ENCODE measurements at regions not wholly inside any gene's neighbourhood (a gene's known extent, or its start where the extent isn't known, plus 50 kb on each side); places are given as distances from the start of the nearest gene placed in this dataset.
"Not testable (repeated sequence)": the region's sequence is repeated elsewhere in the genome, so short reads cannot be mapped to it uniquely, and the experiment has no call there.

DNA sequence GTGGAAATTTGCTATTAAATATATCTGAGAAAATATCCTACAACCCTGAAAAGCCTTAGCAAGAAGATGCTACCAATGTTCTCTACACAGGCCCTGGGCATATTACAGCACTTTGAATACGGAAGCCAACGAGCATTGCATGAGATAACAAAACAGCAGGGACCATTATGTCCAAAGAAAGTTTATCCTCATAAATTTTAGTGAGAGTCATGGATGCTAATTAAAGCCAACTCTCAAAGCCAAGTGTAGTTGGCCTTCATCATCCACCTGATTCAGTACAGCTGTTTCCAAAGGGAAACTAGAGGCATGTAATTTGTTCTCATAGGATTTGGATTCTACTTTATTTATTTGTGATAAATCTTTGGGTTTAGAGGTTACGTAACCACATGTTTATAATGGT is 564.8 kb downstream of the RFPL4B start:
- no peak overlapping the region for H3K27ac Mint-ChIP-seq

DNA sequence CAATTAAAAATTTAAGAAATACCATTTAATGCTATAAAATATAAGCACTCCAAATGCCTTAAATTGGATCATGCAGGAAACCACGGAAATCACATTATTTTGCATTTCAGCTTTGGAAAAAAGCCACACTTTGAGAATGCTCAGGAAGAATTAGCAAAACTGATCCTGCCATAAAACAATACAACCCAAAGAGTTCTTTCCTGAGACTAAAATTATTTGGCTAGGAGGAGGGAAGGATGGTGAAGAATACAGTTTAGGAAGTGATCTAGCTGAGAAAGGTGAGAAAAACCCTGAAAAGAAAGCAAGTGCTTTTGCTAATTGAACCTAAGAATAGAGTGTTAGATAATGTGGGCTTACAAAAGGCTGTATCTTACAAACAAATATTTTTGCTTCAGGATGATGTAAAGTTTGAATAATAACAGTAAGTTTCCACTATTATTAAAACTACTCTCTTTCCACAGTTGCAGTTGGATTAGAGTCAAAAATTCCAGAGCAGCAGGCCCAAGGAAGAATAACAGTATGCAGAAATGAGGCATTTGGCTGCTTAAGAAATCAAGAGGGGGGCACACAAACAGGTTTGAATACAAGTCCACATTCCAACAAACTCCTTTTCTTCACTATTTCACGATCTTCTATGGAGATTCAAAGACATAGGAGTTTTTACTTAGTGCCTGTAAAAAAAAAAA is 565.4 kb downstream of the RFPL4B start:
- ChIA-PET POLR2A (no interaction called here), CTCF (no interaction called here)
- no peaks in the 10 kb centered on the region for H3K36me3 Mint-ChIP-seq (ENCODE audit: low read depth)
- H3K4me1 Mint-ChIP-seq = no peaks in the 10 kb centered on the region
- H3K4me3 Mint-ChIP-seq = no peak overlapping the region
- peaks cover 4% of the 10 kb centered on the region for H3K9me3 Mint-ChIP-seq (ENCODE audit: low read depth)
- DNase-seq (no peak), ATAC-seq (no peak)
- no peak overlapping the region for H3K27ac Mint-ChIP-seq
- intact Hi-C loops (cut with DNase I, micrococcal nuclease) = no loop called here
- H3K27me3 Mint-ChIP-seq = no peaks in the 10 kb centered on the region

More for the DNA sequence above, 564.8 kb downstream of the RFPL4B start:
- no peaks in the 10 kb centered on the region for H3K4me1 Mint-ChIP-seq
- H3K27me3 Mint-ChIP-seq = no peaks in the 10 kb centered on the region
- ATAC-seq (no peak), DNase-seq (no peak)
- H3K9me3 Mint-ChIP-seq (ENCODE audit: low read depth) = peaks cover 4% of the 10 kb centered on the region
- no peak overlapping the region for H3K4me3 Mint-ChIP-seq
- intact Hi-C loops (cut with DNase I, micrococcal nuclease) = no loop called here
- no peaks in the 10 kb centered on the region for H3K36me3 Mint-ChIP-seq (ENCODE audit: low read depth)
- ChIA-PET CTCF (no interaction called here), POLR2A (no interaction called here)

DNA sequence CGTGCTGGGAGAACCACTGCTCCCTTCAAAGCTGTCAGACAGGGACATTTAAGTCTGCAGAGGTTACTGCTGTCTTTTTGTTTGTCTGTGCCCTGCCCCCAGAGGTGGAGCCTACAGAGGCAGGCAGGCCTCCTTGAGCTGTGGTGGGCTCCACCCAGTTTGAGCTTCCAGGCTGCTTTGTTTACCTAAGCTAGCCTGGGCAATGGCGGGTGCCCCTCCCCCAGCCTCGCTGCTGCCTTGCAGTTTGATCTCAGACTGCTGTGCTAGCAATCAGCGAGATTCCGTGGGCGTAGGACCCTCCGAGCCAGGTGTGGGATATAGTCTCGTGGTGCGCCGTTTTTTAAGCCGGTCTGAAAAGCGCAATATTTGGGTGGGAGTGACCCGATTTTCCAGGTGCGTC is 572.6 kb downstream of the RFPL4B start:
- H3K36me3 Mint-ChIP-seq (ENCODE audit: low read depth); intact Hi-C loops (cut with DNase I, micrococcal nuclease); H3K27me3 Mint-ChIP-seq; H3K4me1 Mint-ChIP-seq; DNase-seq; ATAC-seq; CTCF ChIA-PET; H3K4me3 Mint-ChIP-seq; POLR2A ChIA-PET; H3K9me3 Mint-ChIP-seq (ENCODE audit: low read depth); H3K27ac Mint-ChIP-seq: not testable (repeated sequence)

DNA sequence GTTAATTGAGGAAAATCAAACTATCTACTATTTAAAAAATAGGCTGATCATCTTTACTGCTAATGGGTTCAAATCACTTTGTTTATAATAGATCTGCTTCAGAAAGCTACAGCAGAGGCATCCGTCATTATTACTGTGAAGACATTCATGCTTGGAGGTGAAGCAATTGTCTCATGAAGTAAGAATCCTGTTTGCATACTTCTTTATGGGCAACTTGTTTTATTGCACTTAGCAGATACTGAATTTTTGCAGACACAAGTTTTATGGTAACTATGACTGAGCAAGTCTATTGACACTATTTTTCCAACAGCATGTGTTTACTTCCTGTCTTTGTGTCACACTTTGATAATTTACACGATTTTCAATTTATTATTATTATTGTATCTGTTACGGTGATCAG is 573.9 kb downstream of the RFPL4B start:
- H3K27ac Mint-ChIP-seq = no peak overlapping the region
- DNase-seq = no peak
- POLR2A ChIA-PET = no interaction called here
- no peak overlapping the region for H3K4me3 Mint-ChIP-seq
- H3K27me3 Mint-ChIP-seq = no peaks in the 10 kb centered on the region
- CTCF ChIA-PET = no interaction called here
- H3K9me3 Mint-ChIP-seq (ENCODE audit: low read depth) = peaks cover 9% of the 10 kb centered on the region
- no peaks in the 10 kb centered on the region for H3K36me3 Mint-ChIP-seq (ENCODE audit: low read depth)
- no peaks in the 10 kb centered on the region for H3K4me1 Mint-ChIP-seq
- ATAC-seq = no peak
- intact Hi-C loops (cut with DNase I, micrococcal nuclease) = no loop called here

DNA sequence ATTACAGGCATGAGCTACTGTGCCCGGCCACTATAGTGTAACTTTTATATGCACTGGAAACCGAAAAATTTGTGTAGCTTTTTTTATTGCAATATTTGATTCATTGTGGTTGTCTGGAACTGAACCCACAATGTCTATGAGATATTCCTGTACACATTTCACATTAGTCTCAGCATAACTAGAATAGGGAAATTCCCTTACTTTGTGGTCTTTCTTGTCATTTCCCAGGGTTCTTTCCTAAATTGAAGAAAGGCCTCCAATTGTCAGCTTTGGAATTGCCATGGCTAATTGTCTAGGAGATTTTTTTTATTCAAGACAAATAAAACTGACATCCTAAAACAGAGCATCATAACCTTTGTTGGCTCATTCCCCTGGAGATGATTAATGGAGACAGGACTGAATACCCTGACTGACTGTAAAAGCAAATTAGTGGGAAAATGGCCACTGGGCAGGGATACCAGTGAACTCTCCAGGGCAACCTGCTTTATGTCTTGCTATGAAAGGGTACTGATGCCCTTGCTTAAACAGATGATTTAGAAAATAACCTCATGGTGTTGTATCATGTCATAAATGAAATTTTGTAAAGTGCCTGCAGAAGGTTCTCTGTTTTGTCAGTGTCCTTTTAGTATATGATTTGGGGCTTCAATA is 576.9 kb downstream of the RFPL4B start:
- Mint-ChIP-seq H3K27ac (no peak overlapping the region), H3K9me3 (ENCODE audit: low read depth) (peaks cover 9% of the 10 kb centered on the region), H3K27me3 (no peaks in the 10 kb centered on the region), H3K4me1 (no peaks in the 10 kb centered on the region), H3K36me3 (ENCODE audit: low read depth) (no peaks in the 10 kb centered on the region), H3K4me3 (no peak overlapping the region)
- CTCF ChIA-PET = no interaction called here
- no peak for ATAC-seq
- POLR2A ChIA-PET = no interaction called here
- intact Hi-C loops (cut with DNase I, micrococcal nuclease) = no loop called here
- no peak for DNase-seq

DNA sequence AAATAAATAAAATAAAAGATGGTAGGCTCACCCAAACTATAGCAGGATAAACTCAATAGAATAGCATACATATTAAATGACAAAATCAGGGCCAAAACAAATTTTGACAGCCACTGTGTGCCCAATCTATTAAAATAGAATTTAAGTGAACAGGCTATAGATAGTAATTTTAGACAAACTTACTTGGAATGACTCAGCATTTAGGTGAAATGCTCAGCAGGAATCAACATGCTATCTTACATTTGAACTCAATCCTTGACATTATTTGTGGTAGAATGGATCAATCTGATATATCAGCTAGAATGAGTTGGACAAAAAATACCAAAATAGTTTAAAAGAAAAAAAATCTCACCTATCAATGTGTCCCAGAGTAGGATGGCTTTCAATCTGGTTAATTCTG is 578.6 kb downstream of the RFPL4B start:
- H3K4me1 Mint-ChIP-seq = no peaks in the 10 kb centered on the region
- H3K27ac Mint-ChIP-seq = no peak overlapping the region
- ChIA-PET POLR2A (no interaction called here), CTCF (no interaction called here)
- H3K9me3 Mint-ChIP-seq (ENCODE audit: low read depth) = peaks cover 7% of the 10 kb centered on the region
- ATAC-seq = no peak
- H3K4me3 Mint-ChIP-seq = no peak overlapping the region
- intact Hi-C loops (cut with DNase I, micrococcal nuclease) = no loop called here
- DNase-seq = no peak
- no peaks in the 10 kb centered on the region for H3K27me3 Mint-ChIP-seq
- H3K36me3 Mint-ChIP-seq (ENCODE audit: low read depth) = no peaks in the 10 kb centered on the region

DNA sequence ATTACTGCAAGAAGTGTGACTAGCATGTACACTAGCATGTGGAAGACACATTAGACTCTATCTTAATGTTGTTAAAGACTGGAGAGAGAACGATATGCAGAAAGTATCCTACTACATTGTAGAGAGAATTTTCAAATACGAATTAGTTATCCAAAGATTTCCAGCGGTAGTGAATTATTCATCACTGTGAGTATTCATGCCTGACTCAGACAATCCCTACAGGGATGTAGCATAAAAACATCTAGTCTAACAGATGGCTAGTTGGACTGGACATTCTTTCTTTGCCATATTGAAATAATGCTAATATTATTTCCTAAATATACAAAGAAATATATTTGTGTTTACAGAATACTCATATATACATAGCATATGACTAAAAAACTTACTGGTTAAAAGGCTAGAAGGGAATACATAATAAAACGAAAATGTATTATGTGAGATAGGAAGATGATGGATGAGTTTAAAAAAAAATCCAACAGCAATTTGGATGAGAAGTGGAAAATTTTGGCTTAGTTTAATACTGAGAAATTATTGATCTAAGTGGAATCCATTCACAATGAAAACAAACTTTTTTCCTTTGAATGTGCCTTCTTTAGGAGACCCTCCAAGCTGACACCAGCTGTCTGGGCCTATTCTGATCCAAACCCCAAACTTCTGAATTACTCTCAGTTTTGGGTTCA is 580.7 kb downstream of the RFPL4B start:
- DNase-seq (no peak), ATAC-seq (no peak)
- H3K9me3 Mint-ChIP-seq (ENCODE audit: low read depth) = peaks cover 5% of the 10 kb centered on the region
- H3K27me3 Mint-ChIP-seq = no peaks in the 10 kb centered on the region
- ChIA-PET POLR2A (no interaction called here), CTCF (no interaction called here)
- intact Hi-C loops (cut with DNase I, micrococcal nuclease) = no loop called here
- H3K27ac Mint-ChIP-seq = no peak overlapping the region
- H3K4me3 Mint-ChIP-seq = no peak overlapping the region
- no peaks in the 10 kb centered on the region for H3K4me1 Mint-ChIP-seq
- no peaks in the 10 kb centered on the region for H3K36me3 Mint-ChIP-seq (ENCODE audit: low read depth)

DNA sequence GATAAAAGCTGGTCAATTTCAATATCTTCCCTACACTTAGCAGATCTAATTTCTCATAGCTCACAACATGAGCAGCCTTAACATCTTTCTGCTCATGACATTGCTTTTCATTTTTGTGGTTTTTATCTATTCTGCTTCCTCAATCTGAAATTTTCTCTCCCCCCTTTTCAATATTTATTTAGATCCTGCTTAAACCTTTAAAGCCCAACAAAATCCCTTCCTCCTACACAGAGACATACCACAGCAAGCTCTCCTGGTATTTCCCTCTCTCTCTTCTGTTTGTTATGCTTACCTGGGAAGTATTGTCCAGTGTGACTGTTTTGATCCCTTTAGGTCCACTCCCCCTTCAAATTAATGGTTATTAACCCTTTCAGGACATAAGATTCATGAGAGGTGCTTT is 582.5 kb downstream of the RFPL4B start:
- DNase-seq (no peak), ATAC-seq (no peak)
- H3K4me3 Mint-ChIP-seq = no peak overlapping the region
- H3K27me3 Mint-ChIP-seq = no peaks in the 10 kb centered on the region
- H3K9me3 Mint-ChIP-seq (ENCODE audit: low read depth) = no peaks in the 10 kb centered on the region
- intact Hi-C loops (cut with DNase I, micrococcal nuclease) = no loop called here
- CTCF ChIA-PET = no interaction called here
- no peaks in the 10 kb centered on the region for H3K4me1 Mint-ChIP-seq
- H3K36me3 Mint-ChIP-seq (ENCODE audit: low read depth) = no peaks in the 10 kb centered on the region
- POLR2A ChIA-PET = no interaction called here
- H3K27ac Mint-ChIP-seq = no peak overlapping the region

DNA sequence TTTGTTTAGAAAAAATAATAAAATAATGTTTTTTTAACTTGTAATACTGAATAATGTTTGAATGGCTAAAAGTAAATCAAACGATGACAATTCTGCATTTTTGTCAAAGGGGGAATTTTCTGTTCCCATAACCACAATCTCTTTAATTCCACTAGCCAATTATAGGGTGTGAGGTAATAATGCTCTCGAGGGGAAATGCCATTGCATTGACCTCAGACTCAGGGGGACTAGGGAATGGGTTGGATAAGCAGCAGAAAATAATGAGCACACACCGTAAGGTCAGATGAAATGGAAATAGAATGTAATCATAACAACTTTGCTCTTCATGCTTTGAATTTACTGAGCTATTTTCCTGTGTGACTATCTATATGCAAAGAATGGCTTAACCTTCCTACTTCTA is 584.7 kb downstream of the RFPL4B start:
- Mint-ChIP-seq H3K4me3 (no peak overlapping the region), H3K4me1 (no peaks in the 10 kb centered on the region), H3K27me3 (no peaks in the 10 kb centered on the region), H3K36me3 (ENCODE audit: low read depth) (no peaks in the 10 kb centered on the region), H3K27ac (no peak overlapping the region), H3K9me3 (ENCODE audit: low read depth) (no peaks in the 10 kb centered on the region)
- no peak for ATAC-seq
- CTCF ChIA-PET = no interaction called here
- intact Hi-C loops (cut with DNase I, micrococcal nuclease) = no loop called here
- DNase-seq = no peak
- POLR2A ChIA-PET = no interaction called here

DNA sequence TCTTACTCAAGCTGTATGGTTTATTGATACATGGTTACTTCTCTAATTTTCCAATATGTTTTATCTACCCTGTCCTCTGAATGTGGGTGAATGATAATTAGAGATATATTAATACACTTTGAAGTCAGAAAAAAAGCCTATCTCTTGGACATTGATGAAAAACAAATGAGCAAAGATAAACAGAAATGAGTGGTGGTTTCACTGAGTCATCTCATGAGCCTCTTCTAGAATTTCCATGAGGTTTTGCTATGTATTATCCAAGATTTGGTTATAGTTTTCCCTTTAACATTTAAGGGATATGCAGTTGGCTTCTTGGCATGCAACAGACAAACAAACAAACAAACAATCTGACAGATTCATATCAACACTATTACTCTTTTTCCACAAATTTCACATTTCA is 586.8 kb downstream of the RFPL4B start:
- H3K36me3 Mint-ChIP-seq (ENCODE audit: low read depth) = no peaks in the 10 kb centered on the region
- POLR2A ChIA-PET = no interaction called here
- DNase-seq (no peak), ATAC-seq (no peak)
- no peak overlapping the region for H3K27ac Mint-ChIP-seq
- H3K4me3 Mint-ChIP-seq = no peak overlapping the region
- no peaks in the 10 kb centered on the region for H3K9me3 Mint-ChIP-seq (ENCODE audit: low read depth)
- H3K4me1 Mint-ChIP-seq = no peaks in the 10 kb centered on the region
- intact Hi-C loops (cut with DNase I, micrococcal nuclease) = no loop called here
- no peaks in the 10 kb centered on the region for H3K27me3 Mint-ChIP-seq
- CTCF ChIA-PET = no interaction called here

DNA sequence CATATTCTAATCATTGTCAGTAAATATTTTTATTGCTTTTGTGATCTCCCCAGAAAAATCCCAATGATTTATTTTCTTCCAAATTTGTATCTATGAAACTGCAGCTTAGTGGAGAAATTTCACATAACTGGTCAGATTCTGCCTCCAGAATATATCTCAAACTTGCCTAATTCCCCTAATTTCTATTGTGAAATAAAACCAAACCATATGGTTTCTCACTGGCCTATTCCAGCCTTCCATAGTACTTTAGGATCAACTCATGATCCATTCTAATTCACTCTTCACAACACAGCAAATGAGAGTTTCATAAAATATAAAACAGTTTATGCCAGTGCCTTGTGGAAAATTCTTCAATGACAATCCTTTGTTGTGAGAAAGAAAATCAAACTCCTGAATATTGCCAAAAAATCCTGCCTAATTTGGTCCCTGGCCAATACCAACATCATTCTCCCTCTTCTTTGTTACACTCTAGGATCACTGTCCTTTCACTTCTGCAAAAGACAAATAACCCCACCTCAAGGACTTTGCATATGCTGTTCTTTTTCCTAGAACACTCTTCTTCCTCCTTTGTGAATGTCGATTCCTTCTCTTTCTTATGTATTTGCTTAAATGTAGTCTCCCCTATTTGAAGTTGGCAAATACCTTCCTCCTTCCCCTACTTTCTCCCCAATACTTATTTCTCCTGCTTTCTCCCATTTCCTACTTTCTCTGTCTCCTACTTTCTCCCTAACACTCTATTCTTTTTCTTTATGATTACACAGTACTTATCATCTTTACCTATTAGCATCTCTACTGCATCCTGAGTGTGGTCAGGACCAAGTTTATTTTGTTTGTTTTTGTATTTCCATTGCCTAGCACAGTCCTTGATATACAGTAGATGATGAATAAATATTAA is 587.5 kb downstream of the RFPL4B start:
- Mint-ChIP-seq H3K27me3 (no peaks in the 10 kb centered on the region), H3K36me3 (ENCODE audit: low read depth) (no peaks in the 10 kb centered on the region), H3K4me1 (no peaks in the 10 kb centered on the region), H3K27ac (no peak overlapping the region), H3K4me3 (no peak overlapping the region), H3K9me3 (ENCODE audit: low read depth) (no peaks in the 10 kb centered on the region)
- CTCF ChIA-PET = no interaction called here
- intact Hi-C loops (cut with DNase I, micrococcal nuclease) = no loop called here
- ATAC-seq (no peak), DNase-seq (no peak)
- POLR2A ChIA-PET = no interaction called here

All from activated CD4-positive, alpha-beta T cell treated with anti-CD3 and anti-CD28 coated beads for 36 hours (primary cell).